ENCODE measurements at regions not wholly inside any gene's neighbourhood (a gene's known extent, or its start where the extent isn't known, plus 50 kb on each side); places are given as distances from the start of the nearest gene placed in this dataset.

DNA sequence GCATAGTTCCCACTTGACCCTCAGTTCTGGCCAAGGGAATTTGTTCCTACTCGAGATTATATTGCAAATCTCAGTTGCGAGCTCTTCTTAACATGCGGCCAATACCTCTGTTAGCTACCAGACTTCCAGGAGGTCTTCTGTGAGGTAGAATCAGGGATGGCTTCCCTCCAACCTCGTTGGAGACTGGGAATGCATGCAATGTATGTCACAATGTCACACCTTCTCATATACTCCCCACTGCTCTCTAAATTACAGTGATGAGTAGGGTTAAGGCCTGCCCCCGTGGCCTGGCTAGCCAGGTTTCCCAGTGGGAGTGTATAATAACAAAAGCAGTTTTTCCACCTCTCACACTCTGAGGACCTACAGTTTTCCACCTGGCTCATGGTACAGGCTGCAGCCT is 1962.5 kb downstream of the ARAP2 start:
- intact Hi-C loops (cut with DNase I; ENCODE audit: low total_unique reads) = no loop called here
- TF ChIP-seq EP300 (IDR thresholded peaks at IDR 0.05) = no peak
- TF ChIP-seq, protein P1, sequence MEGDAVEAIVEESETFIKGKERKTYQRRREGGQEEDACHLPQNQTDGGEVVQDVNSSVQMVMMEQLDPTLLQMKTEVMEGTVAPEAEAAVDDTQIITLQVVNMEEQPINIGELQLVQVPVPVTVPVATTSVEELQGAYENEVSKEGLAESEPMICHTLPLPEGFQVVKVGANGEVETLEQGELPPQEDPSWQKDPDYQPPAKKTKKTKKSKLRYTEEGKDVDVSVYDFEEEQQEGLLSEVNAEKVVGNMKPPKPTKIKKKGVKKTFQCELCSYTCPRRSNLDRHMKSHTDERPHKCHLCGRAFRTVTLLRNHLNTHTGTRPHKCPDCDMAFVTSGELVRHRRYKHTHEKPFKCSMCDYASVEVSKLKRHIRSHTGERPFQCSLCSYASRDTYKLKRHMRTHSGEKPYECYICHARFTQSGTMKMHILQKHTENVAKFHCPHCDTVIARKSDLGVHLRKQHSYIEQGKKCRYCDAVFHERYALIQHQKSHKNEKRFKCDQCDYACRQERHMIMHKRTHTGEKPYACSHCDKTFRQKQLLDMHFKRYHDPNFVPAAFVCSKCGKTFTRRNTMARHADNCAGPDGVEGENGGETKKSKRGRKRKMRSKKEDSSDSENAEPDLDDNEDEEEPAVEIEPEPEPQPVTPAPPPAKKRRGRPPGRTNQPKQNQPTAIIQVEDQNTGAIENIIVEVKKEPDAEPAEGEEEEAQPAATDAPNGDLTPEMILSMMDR (IDR thresholded peaks at IDR 0.05) = no peak
- TF ChIP-seq POLR2A (IDR thresholded peaks at IDR 0.05) = no peak
- no peak for TF ChIP-seq POLR2AphosphoS5 (IDR thresholded peaks at IDR 0.05)
- no peak for DNase-seq
- WGBS, 5 donors = 62 to 71% (median 67%) methylated on average over 5 of the region's 5 CpGs
- Histone ChIP-seq H3K4me1 (no peaks in the 10 kb centered on the region), H3K27ac (no peak overlapping the region), H3K27me3 (no peaks in the 10 kb centered on the region), H3K4me3 (no peak overlapping the region), H3K9me3 (peaks cover 0 to 6% (median 2%) of the 10 kb centered on the region in 4 donors), H3K36me3 (no peaks in the 10 kb centered on the region)

DNA sequence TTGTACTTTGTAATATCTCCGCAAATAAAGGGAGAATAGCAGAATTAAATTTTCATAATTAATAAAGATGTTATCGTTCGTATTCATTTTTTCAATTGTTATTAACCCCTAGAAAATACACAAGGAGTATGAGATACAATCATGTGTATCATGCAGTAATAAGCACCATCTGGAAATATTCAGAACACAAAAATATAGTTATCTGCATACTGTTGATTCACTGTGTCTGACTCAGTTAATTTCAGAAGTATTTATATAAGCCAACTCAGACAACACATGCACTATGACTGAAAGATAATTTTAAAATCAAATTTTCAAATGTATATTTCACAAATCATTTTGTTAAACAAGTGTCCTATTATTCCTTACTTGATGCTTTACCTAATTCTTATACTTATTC is 1954.8 kb downstream of the ARAP2 start:
- Histone ChIP-seq H3K36me3 (no peaks in the 10 kb centered on the region), H3K4me3 (no peak overlapping the region), H3K27ac (no peak overlapping the region), H3K27me3 (no peaks in the 10 kb centered on the region), H3K4me1 (no peaks in the 10 kb centered on the region), H3K9me3 (no peaks in the 10 kb centered on the region)
- TF ChIP-seq EP300 (IDR thresholded peaks at IDR 0.05) = no peak
- TF ChIP-seq POLR2AphosphoS5 (IDR thresholded peaks at IDR 0.05) = no peak
- TF ChIP-seq, protein P1 (IDR thresholded peaks at IDR 0.05) = no peak
- TF ChIP-seq POLR2A (IDR thresholded peaks at IDR 0.05) = no peak
- DNase-seq = no peak
- intact Hi-C loops (cut with DNase I; ENCODE audit: low total_unique reads) = no loop called here
- WGBS, 5 donors = 62 to 99% (median 91%) methylated on average over 3 of the region's 3 CpGs

DNA sequence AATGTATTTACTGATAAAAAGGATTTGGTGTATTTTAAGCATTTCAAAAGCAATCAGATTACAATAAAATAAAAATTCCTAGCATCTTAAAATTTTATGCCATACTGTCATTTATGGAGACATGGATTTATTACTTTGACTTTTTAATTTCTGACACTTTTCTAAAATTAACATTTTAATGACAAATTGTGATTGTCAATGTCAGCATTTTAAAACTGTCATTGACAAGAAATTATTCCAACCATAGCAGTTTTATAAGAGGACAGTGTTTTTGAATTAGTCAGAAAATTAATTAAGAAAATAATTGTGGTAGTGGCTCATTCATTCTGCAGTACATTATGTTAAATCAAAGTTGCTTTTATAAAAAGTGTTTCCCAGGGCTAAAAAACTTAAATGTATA is 1954.4 kb downstream of the ARAP2 start:
- Histone ChIP-seq H3K4me3 (no peak overlapping the region), H3K4me1 (no peaks in the 10 kb centered on the region), H3K9me3 (no peaks in the 10 kb centered on the region), H3K27me3 (no peaks in the 10 kb centered on the region), H3K27ac (no peak overlapping the region), H3K36me3 (no peaks in the 10 kb centered on the region)
- no peak for TF ChIP-seq POLR2A (IDR thresholded peaks at IDR 0.05)
- TF ChIP-seq EP300 (IDR thresholded peaks at IDR 0.05) = no peak
- TF ChIP-seq, protein P1 (IDR thresholded peaks at IDR 0.05) = no peak
- no peak for TF ChIP-seq POLR2AphosphoS5 (IDR thresholded peaks at IDR 0.05)
- DNase-seq = no peak
- intact Hi-C loops (cut with DNase I; ENCODE audit: low total_unique reads) = no loop called here

DNA sequence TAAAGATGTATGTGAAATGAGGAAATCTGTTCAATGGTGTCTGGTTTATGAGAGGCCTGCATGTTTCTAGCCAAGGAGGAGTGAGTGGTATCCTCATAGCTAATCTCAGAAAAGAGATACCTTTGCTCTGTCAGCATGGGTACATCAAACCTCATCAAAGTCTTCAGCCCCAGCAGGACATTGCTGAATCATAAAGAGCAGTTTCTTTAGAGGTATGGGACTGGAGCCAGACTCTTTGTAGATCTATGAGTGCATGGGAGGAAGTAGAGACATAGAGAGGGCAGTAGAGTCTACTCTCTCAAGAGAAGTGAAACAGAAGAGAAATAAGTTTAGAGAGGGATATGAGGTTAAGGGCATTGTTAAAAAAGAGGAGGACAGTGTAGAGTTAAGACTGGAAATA is 1950.9 kb downstream of the ARAP2 start:
- intact Hi-C loops (cut with DNase I; ENCODE audit: low total_unique reads) = no loop called here
- no peak for DNase-seq
- no peak for TF ChIP-seq EP300 (IDR thresholded peaks at IDR 0.05)
- H3K36me3 ChIP-seq = no peaks in the 10 kb centered on the region
- no peaks in the 10 kb centered on the region for H3K27me3 ChIP-seq
- H3K4me1 ChIP-seq = no peaks in the 10 kb centered on the region
- H3K9me3 ChIP-seq = no peaks in the 10 kb centered on the region
- H3K27ac ChIP-seq = no peak overlapping the region
- no peak overlapping the region for H3K4me3 ChIP-seq

DNA sequence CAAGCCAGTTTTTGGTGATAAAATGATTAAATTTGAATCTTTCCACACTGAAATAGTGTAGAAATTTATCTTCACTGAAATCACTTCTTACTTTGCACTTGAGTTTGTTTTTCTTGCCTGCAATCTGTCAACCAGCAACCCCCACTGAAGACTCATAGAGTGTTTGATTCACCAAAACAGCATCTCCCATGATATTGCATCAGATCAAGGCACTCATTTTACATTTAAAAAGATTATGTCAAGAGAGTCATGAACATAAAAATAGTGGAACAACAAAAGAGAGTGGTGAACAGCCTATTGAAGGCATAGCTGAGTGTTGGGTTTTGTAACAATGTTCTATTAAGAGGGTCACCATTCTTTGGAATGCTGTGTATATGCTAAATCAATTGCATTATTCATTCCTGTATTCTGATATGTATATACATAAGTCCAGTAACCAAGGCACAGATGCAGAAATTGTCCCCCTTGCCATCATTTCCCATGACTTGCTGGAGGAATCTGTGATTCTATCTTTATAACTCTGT is 1934.9 kb downstream of the ARAP2 start:
- Histone ChIP-seq H3K27ac (no peak overlapping the region), H3K9me3 (no peaks in the 10 kb centered on the region), H3K27me3 (no peaks in the 10 kb centered on the region), H3K36me3 (no peaks in the 10 kb centered on the region), H3K4me3 (no peak overlapping the region), H3K4me1 (no peaks in the 10 kb centered on the region)
- DNase-seq = no peak
- intact Hi-C loops (cut with DNase I; ENCODE audit: low total_unique reads) = no loop called here
- TF ChIP-seq EP300 (IDR thresholded peaks at IDR 0.05) (no peak), POLR2A (IDR thresholded peaks at IDR 0.05) (no peak), POLR2AphosphoS5 (IDR thresholded peaks at IDR 0.05) (no peak)
- TF ChIP-seq, protein P1 (IDR thresholded peaks at IDR 0.05) = no peak

Data from stomach (tissue), 8 donors.